H1 (cell line): ENCODE measurements at regions not wholly inside any gene's neighbourhood (a gene's known extent, or its start where the extent isn't known, plus 50 kb on each side); places are given as distances from the start of the nearest gene placed in this dataset.

Source experiments
- CTCF ChIP-seq, 3 experiments: IDR thresholded peaks; 1 replicate in 2 of 3; 2 replicates in 1 of 3; pipeline versions ENCODE4 v1.5.1 to v1.6.1; 2011; ENCODE audit warnings: low read length in 3 of 3, mild to moderate bottlenecking in 3 of 3, inconsistent platforms in 2 of 3, low read depth in 1 of 3, moderate library complexity in 1 of 3; ENCODE audit not compliant: insufficient read depth in 1 of 3; ENCODE audit errors: control extremely low read depth in 1 of 3
- SP1 ChIP-seq: IDR thresholded peaks from 2 replicates; pipeline ENCODE4 v1.6.1; 2011; ENCODE audit warnings: low read depth, low read length

DNA sequence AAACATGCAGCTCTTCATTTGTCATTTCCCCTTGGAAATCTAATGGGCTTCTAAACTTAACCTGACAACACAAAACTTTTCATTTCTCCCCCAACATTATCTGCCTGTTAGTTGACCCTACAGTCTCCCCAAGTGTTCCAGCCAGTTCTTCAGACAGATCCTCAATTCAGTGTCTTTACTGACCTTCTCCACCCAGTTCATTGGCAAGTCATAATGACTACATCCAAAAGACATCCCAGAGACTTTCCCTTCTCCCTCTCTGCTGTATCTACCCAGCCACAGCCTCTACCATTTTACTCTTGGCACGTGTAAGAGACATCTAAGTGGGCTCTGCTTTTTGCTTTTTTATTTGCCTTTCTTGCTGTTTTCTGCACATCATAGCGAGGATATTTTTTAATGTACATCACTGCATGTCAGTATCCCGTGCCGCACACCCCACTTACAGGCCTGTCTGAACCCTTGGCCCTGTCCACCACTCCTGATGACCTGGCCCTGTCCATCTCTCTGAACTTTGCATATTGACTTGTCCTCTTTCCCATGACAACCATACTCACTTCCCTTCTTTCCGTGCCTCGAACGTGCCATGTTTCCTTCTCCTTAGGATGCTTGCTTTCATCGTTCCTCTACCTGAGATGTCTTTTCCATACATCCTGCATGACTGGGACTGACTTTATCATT, 391.9 kb downstream of the IRS2 start:
- TF ChIP-seq CTCF (IDR thresholded peaks at IDR 0.05; ENCODE audit: control extremely low read depth in 1 of 3, insufficient read depth in 1 of 3, low read depth in 1 of 3, low read length in 3 of 3) (no peak), SP1 (no peak)
